ENCODE measurements at regions not wholly inside any gene's neighbourhood (a gene's known extent, or its start where the extent isn't known, plus 50 kb on each side); places are given as distances from the start of the nearest gene placed in this dataset.

DNA sequence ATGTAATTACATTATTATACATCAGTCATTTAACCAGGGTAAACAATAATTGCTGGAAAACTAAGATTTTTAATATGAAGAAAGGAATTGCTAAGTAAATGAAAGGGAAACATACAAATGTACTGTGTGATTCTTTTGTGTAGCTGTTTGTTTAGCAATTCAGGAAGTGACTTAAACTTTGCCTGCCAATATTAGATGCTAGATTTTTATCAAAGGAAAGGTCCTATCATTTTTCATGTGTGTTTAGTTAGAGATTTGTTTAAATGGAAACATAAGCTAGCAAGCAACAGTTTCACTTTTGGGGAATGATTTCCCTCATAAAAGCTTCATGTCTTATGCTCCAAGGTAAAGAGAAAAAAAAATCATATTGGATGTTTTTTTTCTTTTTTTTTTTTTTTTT is 95.1 kb upstream of the LIMCH1 start:
- TF ChIP-seq, protein P1, sequence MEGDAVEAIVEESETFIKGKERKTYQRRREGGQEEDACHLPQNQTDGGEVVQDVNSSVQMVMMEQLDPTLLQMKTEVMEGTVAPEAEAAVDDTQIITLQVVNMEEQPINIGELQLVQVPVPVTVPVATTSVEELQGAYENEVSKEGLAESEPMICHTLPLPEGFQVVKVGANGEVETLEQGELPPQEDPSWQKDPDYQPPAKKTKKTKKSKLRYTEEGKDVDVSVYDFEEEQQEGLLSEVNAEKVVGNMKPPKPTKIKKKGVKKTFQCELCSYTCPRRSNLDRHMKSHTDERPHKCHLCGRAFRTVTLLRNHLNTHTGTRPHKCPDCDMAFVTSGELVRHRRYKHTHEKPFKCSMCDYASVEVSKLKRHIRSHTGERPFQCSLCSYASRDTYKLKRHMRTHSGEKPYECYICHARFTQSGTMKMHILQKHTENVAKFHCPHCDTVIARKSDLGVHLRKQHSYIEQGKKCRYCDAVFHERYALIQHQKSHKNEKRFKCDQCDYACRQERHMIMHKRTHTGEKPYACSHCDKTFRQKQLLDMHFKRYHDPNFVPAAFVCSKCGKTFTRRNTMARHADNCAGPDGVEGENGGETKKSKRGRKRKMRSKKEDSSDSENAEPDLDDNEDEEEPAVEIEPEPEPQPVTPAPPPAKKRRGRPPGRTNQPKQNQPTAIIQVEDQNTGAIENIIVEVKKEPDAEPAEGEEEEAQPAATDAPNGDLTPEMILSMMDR (IDR thresholded peaks at IDR 0.05): no peak
- no peak for TF ChIP-seq ZFX (IDR thresholded peaks at IDR 0.05; ENCODE audit: borderline replicate concordance)
